ENCODE measurements at regions not wholly inside any gene's neighbourhood (a gene's known extent, or its start where the extent isn't known, plus 50 kb on each side); places are given as distances from the start of the nearest gene placed in this dataset.

DNA sequence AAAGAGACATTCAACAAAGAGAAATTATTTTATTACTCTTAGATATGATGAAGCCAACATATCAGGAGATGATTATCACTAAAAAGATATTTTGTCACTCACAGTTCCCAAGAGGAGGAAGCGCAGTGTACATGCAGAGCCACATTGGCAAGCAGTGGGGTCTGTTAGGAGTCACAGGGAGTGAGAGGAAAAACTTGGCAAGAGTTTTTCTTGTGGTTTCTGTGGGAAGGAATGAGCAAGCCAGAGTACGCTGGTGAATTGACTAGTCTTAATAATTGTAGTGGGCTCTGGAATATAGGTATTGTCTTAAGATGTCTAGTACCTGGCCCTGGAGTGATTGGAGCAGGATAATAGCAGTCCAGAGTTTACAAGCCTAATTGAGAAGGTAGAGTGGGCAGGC, 1095.2 kb downstream of the GRIK2 start:
- TF ChIP-seq, protein P1, sequence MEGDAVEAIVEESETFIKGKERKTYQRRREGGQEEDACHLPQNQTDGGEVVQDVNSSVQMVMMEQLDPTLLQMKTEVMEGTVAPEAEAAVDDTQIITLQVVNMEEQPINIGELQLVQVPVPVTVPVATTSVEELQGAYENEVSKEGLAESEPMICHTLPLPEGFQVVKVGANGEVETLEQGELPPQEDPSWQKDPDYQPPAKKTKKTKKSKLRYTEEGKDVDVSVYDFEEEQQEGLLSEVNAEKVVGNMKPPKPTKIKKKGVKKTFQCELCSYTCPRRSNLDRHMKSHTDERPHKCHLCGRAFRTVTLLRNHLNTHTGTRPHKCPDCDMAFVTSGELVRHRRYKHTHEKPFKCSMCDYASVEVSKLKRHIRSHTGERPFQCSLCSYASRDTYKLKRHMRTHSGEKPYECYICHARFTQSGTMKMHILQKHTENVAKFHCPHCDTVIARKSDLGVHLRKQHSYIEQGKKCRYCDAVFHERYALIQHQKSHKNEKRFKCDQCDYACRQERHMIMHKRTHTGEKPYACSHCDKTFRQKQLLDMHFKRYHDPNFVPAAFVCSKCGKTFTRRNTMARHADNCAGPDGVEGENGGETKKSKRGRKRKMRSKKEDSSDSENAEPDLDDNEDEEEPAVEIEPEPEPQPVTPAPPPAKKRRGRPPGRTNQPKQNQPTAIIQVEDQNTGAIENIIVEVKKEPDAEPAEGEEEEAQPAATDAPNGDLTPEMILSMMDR (IDR thresholded peaks at IDR 0.05; ENCODE audit: low read length): no peak
- no peak for TF ChIP-seq EZH2 (IDR thresholded peaks at IDR 0.05; ENCODE audit: borderline replicate concordance, low read length)

Data from OCI-LY1 (cell line).